Hematopoietic multipotent progenitor cell treated with erythropoietin and hydrocortisone succinate and interleukin-3 and kit ligand, for 4 days (in vitro differentiated cells): ENCODE measurements at regions not wholly inside any gene's neighbourhood (a gene's known extent, or its start where the extent isn't known, plus 50 kb on each side); places are given as distances from the start of the nearest gene placed in this dataset.
"Not testable (repeated sequence)": the region's sequence is repeated elsewhere in the genome, so short reads cannot be mapped to it uniquely, and the experiment has no call there.

Experiments
- DNase-seq: peaks from one replicate; pipeline ENCODE4 v3.0.0-alpha.2; 2015

GRCh38 chr21:28699186-28699585, 293.5 kb downstream of the LTN1 start:
- DNase-seq: no peak

- no peak for DNase-seq
Observed at GRCh38 chr21:28696844-28697410, 295.8 kb downstream of the LTN1 start.

- DNase-seq: no peak
Observed at GRCh38 chr21:28693476-28693875, 299.2 kb downstream of the LTN1 start.

GRCh38 chr21:28690196-28690595, 302.5 kb downstream of the LTN1 start:
- no peak for DNase-seq

- DNase-seq: no peak
Observed at GRCh38 chr21:28688381-28688780, 304.3 kb downstream of the LTN1 start.

- no peak for DNase-seq
Observed at GRCh38 chr21:28687586-28687985, 305.1 kb downstream of the LTN1 start.

- no peak for DNase-seq
Observed at GRCh38 chr21:28683982-28684752, 308.5 kb downstream of the LTN1 start.

- not testable (repeated sequence) for DNase-seq
Observed at GRCh38 chr21:28682884-28683283, 309.8 kb downstream of the LTN1 start.

GRCh38 chr21:28677096-28677495, 315.6 kb downstream of the LTN1 start:
- not testable (repeated sequence) for DNase-seq

- DNase-seq: no peak
Observed at GRCh38 chr21:28675331-28676041, 317.2 kb downstream of the LTN1 start.

- no peak for DNase-seq
Observed at GRCh38 chr21:28674763-28675162, 317.9 kb downstream of the LTN1 start.

- DNase-seq: no peak
Observed at GRCh38 chr21:28671549-28672195, 321.0 kb downstream of the LTN1 start.

GRCh38 chr21:28669971-28670653, 322.6 kb downstream of the LTN1 start:
- no peak for DNase-seq

- DNase-seq: peak; percentile 37
Observed at GRCh38 chr21:28669321-28669720, 323.4 kb downstream of the LTN1 start.

GRCh38 chr21:28663754-28664153, 328.9 kb downstream of the LTN1 start:
- no peak for DNase-seq

- DNase-seq: no peak
Observed at GRCh38 chr21:28663111-28663693, 329.5 kb downstream of the LTN1 start.

GRCh38 chr21:28657566-28657965, 335.1 kb downstream of the LTN1 start:
- no peak for DNase-seq

- DNase-seq: no peak
Observed at GRCh38 chr21:28655471-28655870, 337.2 kb downstream of the LTN1 start.

- no peak for DNase-seq
Observed at GRCh38 chr21:28654406-28654805, 338.3 kb downstream of the LTN1 start.

- no peak for DNase-seq
Observed at GRCh38 chr21:28644762-28645161, 347.9 kb downstream of the LTN1 start.

- no peak for DNase-seq
Observed at GRCh38 chr21:28642891-28643290, 349.8 kb downstream of the LTN1 start.

GRCh38 chr21:28641731-28642130, 350.9 kb downstream of the LTN1 start:
- DNase-seq: no peak

GRCh38 chr21:28640326-28640725, 352.4 kb downstream of the LTN1 start:
- DNase-seq: no peak
